OCI-LY1 (cell line): ENCODE measurements at regions not wholly inside any gene's neighbourhood (a gene's known extent, or its start where the extent isn't known, plus 50 kb on each side); places are given as distances from the start of the nearest gene placed in this dataset.

Experiments
- H2AFZ ChIP-seq: fragments of 200-600 bp; sonication (generic), shearing (Covaris generic); 2 replicates; pipeline ENCODE4 v1.6.0; 2014; ENCODE audit warnings: antibody characterized with exemption, mild to moderate bottlenecking, low read length
- H3F3A ChIP-seq: fragments of 200-600 bp; sonication (generic), shearing (Covaris generic); 2 replicates; pipeline ENCODE4 v1.6.0; 2014; ENCODE audit warnings: mild to moderate bottlenecking, antibody characterized with exemption, low read length, moderate library complexity; ENCODE audit not compliant: insufficient read depth
- H3K27ac ChIP-seq: fragments of 200-600 bp; sonication (generic); 2 replicates; pipeline ENCODE4 v1.5.1; 2014; ENCODE audit warnings: low read length, mixed run types, mild to moderate bottlenecking, low read depth; ENCODE audit not compliant: poor library complexity, severe bottlenecking
- H3K27me3 ChIP-seq: fragments of 200-600 bp; sonication (generic); 2 replicates; pipeline ENCODE4 v1.6.0; 2014; ENCODE audit warnings: antibody characterized with exemption, mild to moderate bottlenecking, low read length, moderate library complexity; ENCODE audit not compliant: insufficient read depth
- H3K36me3 ChIP-seq: fragments of 200-600 bp; sonication (generic); 2 replicates; pipeline ENCODE4 v1.6.1; 2014; ENCODE audit warnings: mild to moderate bottlenecking, antibody characterized with exemption, low read length, moderate library complexity, mixed read lengths; ENCODE audit not compliant: insufficient read depth
- H3K4me1 ChIP-seq: fragments of 200-600 bp; sonication (generic); 2 replicates; pipeline ENCODE4 v1.5.1; 2014; ENCODE audit warnings: mild to moderate bottlenecking, low read length, moderate library complexity; ENCODE audit not compliant: insufficient read depth, severe bottlenecking
- H3K4me2 ChIP-seq: fragments of 200-600 bp; sonication (generic), shearing (Covaris generic); 2 replicates; pipeline ENCODE4 v1.6.1; 2014; ENCODE audit warnings: low read length
- H3K4me3 ChIP-seq: fragments of 200-600 bp; sonication (generic); 2 replicates; pipeline ENCODE4 v1.5.1; 2014; ENCODE audit warnings: low read length, low read depth, mild to moderate bottlenecking, mixed read lengths; ENCODE audit not compliant: poor library complexity, severe bottlenecking
- H3K79me2 ChIP-seq: fragments of 200-600 bp; shearing (Covaris generic); 2 replicates; pipeline ENCODE4 v1.6.1; 2016; ENCODE audit warnings: mixed run types, low read length, mixed read lengths; ENCODE audit not compliant: insufficient read depth
- H3K9ac ChIP-seq: fragments of 200-600 bp; sonication (generic), shearing (Covaris generic); 2 replicates; pipeline ENCODE4 v1.6.1; 2014; ENCODE audit warnings: mild to moderate bottlenecking, low read length, mixed read lengths
- H3K9me2 ChIP-seq: fragments of 200-600 bp; sonication (generic), shearing (Covaris generic); 2 replicates; pipeline ENCODE4 v1.6.1; 2014; ENCODE audit warnings: low read depth, mild to moderate bottlenecking, low read length, mixed read lengths
- H3K9me3 ChIP-seq: fragments of 200-600 bp; shearing (Covaris generic); 2 replicates; pipeline ENCODE4 v1.6.1; 2014; ENCODE audit warnings: low read length, mixed read lengths
- H4K20me1 ChIP-seq: fragments of 200-600 bp; sonication (generic), shearing (Covaris generic); 2 replicates; pipeline ENCODE4 v1.6.0; 2016; ENCODE audit warnings: mild to moderate bottlenecking, low read length; ENCODE audit not compliant: insufficient read depth
- CTCF ChIP-seq: fragments of 200-600 bp; sonication (generic), shearing (Covaris generic); IDR thresholded peaks from 2 replicates; pipeline ENCODE4 v1.5.1; 2017; ENCODE audit warnings: mild to moderate bottlenecking, antibody characterized with exemption, low read length, moderate library complexity, mixed read lengths
- EZH2 ChIP-seq: fragments of 200-600 bp; sonication (generic), shearing (Covaris generic); IDR thresholded peaks from 2 replicates; pipeline ENCODE4 v1.8.0; 2017; ENCODE audit warnings: borderline replicate concordance, mixed run types, mild to moderate bottlenecking, antibody characterized with exemption, low read length, moderate library complexity, mixed read lengths

GRCh38 chr21:20016435-20017005 lies 981.7 kb upstream of the NCAM2 start:
- no peaks in the 10 kb centered on the region for H4K20me1 ChIP-seq
- no peaks in the 10 kb centered on the region for H3K79me2 ChIP-seq
- no peaks in the 10 kb centered on the region for H3K36me3 ChIP-seq
- H2AFZ ChIP-seq = no peak overlapping the region
- H3K27me3 ChIP-seq = no peaks in the 10 kb centered on the region
- H3K9me3 ChIP-seq = no peaks in the 10 kb centered on the region
- H3K4me1 ChIP-seq = no peaks in the 10 kb centered on the region
- no peak overlapping the region for H3K27ac ChIP-seq
- no peaks in the 10 kb centered on the region for H3K9me2 ChIP-seq
- no peak for TF ChIP-seq EZH2
- no peak for TF ChIP-seq CTCF
- no peak overlapping the region for H3K4me2 ChIP-seq
- H3F3A ChIP-seq = no peaks in the 10 kb centered on the region
- no peak overlapping the region for H3K4me3 ChIP-seq
- no peak overlapping the region for H3K9ac ChIP-seq

GRCh38 chr21:20020026-20020425 lies 978.2 kb upstream of the NCAM2 start:
- Histone ChIP-seq H3K4me1 (no peaks in the 10 kb centered on the region), H3K27ac (no peak overlapping the region), H3K36me3 (no peaks in the 10 kb centered on the region), H3K27me3 (no peaks in the 10 kb centered on the region), H3K9ac (no peak overlapping the region), H3F3A (no peaks in the 10 kb centered on the region), H3K4me3 (no peak overlapping the region), H3K4me2 (no peak overlapping the region), H3K79me2 (no peaks in the 10 kb centered on the region), H3K9me3 (no peaks in the 10 kb centered on the region), H3K9me2 (no peaks in the 10 kb centered on the region), H2AFZ (no peak overlapping the region), H4K20me1 (no peaks in the 10 kb centered on the region)
- no peak for TF ChIP-seq CTCF
- no peak for TF ChIP-seq EZH2

GRCh38 chr21:20023193-20023592 lies 975.0 kb upstream of the NCAM2 start:
- TF ChIP-seq CTCF = no peak
- no peak for TF ChIP-seq EZH2
- H3K4me3 ChIP-seq = no peak overlapping the region

More at GRCh38 chr21:20023193-20023592, 975.0 kb upstream of the NCAM2 start:
- Histone ChIP-seq H3K79me2 (no peaks in the 10 kb centered on the region), H3K4me1 (no peaks in the 10 kb centered on the region), H3K4me2 (no peak overlapping the region), H3F3A (no peaks in the 10 kb centered on the region), H3K9me3 (no peaks in the 10 kb centered on the region), H3K9ac (no peak overlapping the region), H3K27me3 (no peaks in the 10 kb centered on the region), H3K36me3 (no peaks in the 10 kb centered on the region), H4K20me1 (no peaks in the 10 kb centered on the region), H3K27ac (no peak overlapping the region), H2AFZ (no peak overlapping the region), H3K9me2 (no peaks in the 10 kb centered on the region)
